Caco-2 (cell line): ENCODE measurements at regions not wholly inside any gene's neighbourhood (a gene's known extent, or its start where the extent isn't known, plus 50 kb on each side); places are given as distances from the start of the nearest gene placed in this dataset.

ENCODE experiments used
- BruUV-seq: library from RNA; stranded (reverse); fragments of 400-500 nt; replicated peaks from 2 replicates; lab custom pipeline; 2021; lab: Mats Ljungman, UMichigan
- CTCF ChIA-PET: fragments of 300-600 bp; sonication (Branson Sonifier 250); formaldehyde crosslinking; loops from one replicate; lab custom pipeline; 2022; ENCODE audit warnings: antibody characterized with exemption; lab: Charles Lee
- POLR2A ChIA-PET: fragments of 300-600 bp; sonication (Branson Sonifier 250); formaldehyde crosslinking; loops from one replicate; lab custom pipeline; 2022; ENCODE audit warnings: antibody characterized with exemption; lab: Charles Lee
- DNase-seq, 2 experiments: peaks; one replicate each; pipeline versions ENCODE4 v3.0.0 to v3.0.0-alpha.2; 2020 to 2022
- H3K27me3 ChIP-seq: replicated peaks from 2 replicates; pipeline ENCODE4 v1.6.0; 2011; ENCODE audit warnings: low read length; ENCODE audit not compliant: control insufficient read depth, insufficient read depth
- H3K36me3 ChIP-seq: 2 replicates; pipeline ENCODE4 v1.5.1; 2011; ENCODE audit warnings: low read length; ENCODE audit not compliant: control insufficient read depth, insufficient read depth
- H3K4me1 ChIP-seq: fragments of 250-450 bp; sonication (Bioruptor Pico); 2 replicates; pipeline ENCODE4 v1.5.1; 2020; ENCODE audit warnings: mild to moderate bottlenecking
- H3K4me3 ChIP-seq: 2 replicates; pipeline ENCODE4 v1.5.1; 2011; ENCODE audit warnings: low read depth, mild to moderate bottlenecking, control low read depth, low read length
- H3K9me3 ChIP-seq: fragments of 250-450 bp; sonication (Bioruptor Pico); 2 replicates; pipeline ENCODE4 v1.5.1; 2020; ENCODE audit warnings: mild to moderate bottlenecking, moderate library complexity
- H3K27ac Mint-ChIP-seq: one replicate; pipeline ENCODE4 v1.8.0; 2022; ENCODE audit warnings: mixed read lengths; ENCODE audit not compliant: unreplicated experiment
- H3K27me3 Mint-ChIP-seq: one replicate; pipeline ENCODE4 v1.8.0; 2022; ENCODE audit warnings: mixed read lengths; ENCODE audit not compliant: insufficient read depth, unreplicated experiment
- H3K36me3 Mint-ChIP-seq: one replicate; pipeline ENCODE4 v1.8.0; 2022; ENCODE audit warnings: mild to moderate bottlenecking, mixed read lengths; ENCODE audit not compliant: insufficient read depth, unreplicated experiment
- H3K4me1 Mint-ChIP-seq: one replicate; pipeline ENCODE4 v1.8.0; 2022; ENCODE audit warnings: low read depth, mixed read lengths; ENCODE audit not compliant: unreplicated experiment
- H3K4me3 Mint-ChIP-seq: one replicate; pipeline ENCODE4 v1.8.0; 2022; ENCODE audit warnings: mild to moderate bottlenecking, moderate library complexity, mixed read lengths; ENCODE audit not compliant: unreplicated experiment
- H3K9me3 Mint-ChIP-seq: one replicate; pipeline ENCODE4 v1.8.0; 2022; ENCODE audit warnings: mixed read lengths; ENCODE audit not compliant: unreplicated experiment
- intact Hi-C: fragments of 100-400 bp; cut with micrococcal nuclease; formaldehyde crosslinking; loops from one replicate; pipeline ENCODE4 v1.10.0; 2022; ENCODE audit not compliant: unreplicated experiment
- TF ChIP-seq, protein P1 (sequence below), 2 experiments: fragments of 200-600 bp in 1 of 2; IDR thresholded peaks; 1 replicate in 1 of 2; 2 replicates in 1 of 2; pipeline versions ENCODE4 v1.5.1 to v1.8.0; 2011 to 2022; ENCODE audit warnings: antibody characterized with exemption in 1 of 2, control low read depth in 1 of 2, inconsistent platforms in 1 of 2, low read depth in 1 of 2, low read length in 1 of 2, mild to moderate bottlenecking in 1 of 2, moderate library complexity in 1 of 2; ENCODE audit not compliant: insufficient read depth in 1 of 2, severe bottlenecking in 1 of 2, unreplicated experiment in 1 of 2

DNA sequence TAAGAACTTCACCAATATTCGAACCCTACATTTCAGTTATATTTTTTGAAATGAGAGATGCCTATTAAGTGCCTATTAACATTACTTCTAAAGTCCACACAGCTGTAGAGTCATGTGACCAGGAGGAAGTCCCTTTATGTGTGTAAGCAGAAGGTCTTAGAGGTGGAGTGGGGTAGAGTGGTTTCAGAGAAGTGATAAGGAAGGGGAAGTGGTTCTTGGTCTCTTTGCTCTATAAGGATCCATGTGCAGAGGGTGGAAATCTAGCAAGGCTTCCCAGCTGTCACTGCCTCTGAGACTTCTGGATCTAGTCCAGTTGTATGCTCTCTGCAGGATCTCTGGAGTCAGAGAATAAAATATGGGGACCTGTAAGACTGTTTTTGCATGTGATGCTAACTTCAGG lies 673.9 kb downstream of the FLRT2 start:
- no peaks in the 10 kb centered on the region for H3K27me3 Mint-ChIP-seq
- intact Hi-C loops = no loop called here
- no peaks in the 10 kb centered on the region for H3K9me3 Mint-ChIP-seq
- BruUV-seq = no TSS peak
- no peaks in the 10 kb centered on the region for H3K9me3 ChIP-seq
- H3K36me3 Mint-ChIP-seq = no peaks in the 10 kb centered on the region
- H3K4me3 ChIP-seq = no peak overlapping the region
- H3K4me1 ChIP-seq = no peaks in the 10 kb centered on the region
- H3K27ac Mint-ChIP-seq = no peak overlapping the region
- H3K36me3 ChIP-seq = no peaks in the 10 kb centered on the region
- no peaks in the 10 kb centered on the region for H3K4me1 Mint-ChIP-seq
- TF ChIP-seq, protein P1, sequence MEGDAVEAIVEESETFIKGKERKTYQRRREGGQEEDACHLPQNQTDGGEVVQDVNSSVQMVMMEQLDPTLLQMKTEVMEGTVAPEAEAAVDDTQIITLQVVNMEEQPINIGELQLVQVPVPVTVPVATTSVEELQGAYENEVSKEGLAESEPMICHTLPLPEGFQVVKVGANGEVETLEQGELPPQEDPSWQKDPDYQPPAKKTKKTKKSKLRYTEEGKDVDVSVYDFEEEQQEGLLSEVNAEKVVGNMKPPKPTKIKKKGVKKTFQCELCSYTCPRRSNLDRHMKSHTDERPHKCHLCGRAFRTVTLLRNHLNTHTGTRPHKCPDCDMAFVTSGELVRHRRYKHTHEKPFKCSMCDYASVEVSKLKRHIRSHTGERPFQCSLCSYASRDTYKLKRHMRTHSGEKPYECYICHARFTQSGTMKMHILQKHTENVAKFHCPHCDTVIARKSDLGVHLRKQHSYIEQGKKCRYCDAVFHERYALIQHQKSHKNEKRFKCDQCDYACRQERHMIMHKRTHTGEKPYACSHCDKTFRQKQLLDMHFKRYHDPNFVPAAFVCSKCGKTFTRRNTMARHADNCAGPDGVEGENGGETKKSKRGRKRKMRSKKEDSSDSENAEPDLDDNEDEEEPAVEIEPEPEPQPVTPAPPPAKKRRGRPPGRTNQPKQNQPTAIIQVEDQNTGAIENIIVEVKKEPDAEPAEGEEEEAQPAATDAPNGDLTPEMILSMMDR (IDR thresholded peaks at IDR 0.05; ENCODE audit: insufficient read depth in 1 of 2, low read depth in 1 of 2, low read length in 1 of 2, severe bottlenecking in 1 of 2, unreplicated experiment in 1 of 2) = no peak
- ChIA-PET POLR2A (no interaction called here), CTCF (no interaction called here)
- no peak for DNase-seq
- no peaks in the 10 kb centered on the region for H3K27me3 ChIP-seq
- no peak overlapping the region for H3K4me3 Mint-ChIP-seq

DNA sequence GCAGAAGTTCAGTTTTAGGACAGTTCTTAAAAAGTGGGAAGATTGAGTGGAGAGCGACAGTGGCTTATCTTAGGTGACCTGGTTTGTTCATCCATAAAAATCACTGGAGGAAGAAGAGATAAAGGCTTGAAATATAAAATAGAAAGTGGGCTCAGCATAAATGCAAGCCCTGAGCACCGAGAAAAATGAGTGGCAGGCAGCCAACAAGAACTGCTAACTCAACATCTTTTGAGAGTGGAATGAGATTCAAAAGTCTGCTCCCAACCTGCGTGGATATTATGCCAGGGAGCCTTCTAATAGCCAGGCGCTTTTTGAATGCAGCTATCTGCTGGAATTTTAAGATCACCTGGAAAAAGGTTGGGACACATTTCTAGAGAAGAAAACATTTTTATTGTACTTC lies 666.5 kb downstream of the FLRT2 start:
- intact Hi-C loops = no loop called here

DNA sequence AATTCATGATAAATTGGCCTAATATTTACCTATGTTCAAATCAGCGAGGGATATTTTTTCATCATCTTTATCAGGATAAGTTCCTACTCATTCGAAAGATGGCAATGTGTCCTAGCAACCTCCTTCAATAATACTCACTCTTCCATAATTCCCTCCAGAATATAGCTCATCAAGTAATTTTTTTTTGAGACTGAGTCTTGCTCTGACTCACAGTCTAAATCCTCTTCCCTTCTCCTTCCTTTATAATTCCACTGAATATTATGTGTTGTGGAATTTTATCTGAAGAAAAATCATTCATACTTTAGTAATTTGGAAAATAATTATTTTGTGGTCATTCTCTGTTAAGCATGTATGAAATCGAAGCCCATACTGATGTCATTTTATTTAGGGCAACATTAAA lies 663.8 kb downstream of the FLRT2 start:
- H3K4me3 ChIP-seq = no peak overlapping the region
- Mint-ChIP-seq H3K27me3 (no peaks in the 10 kb centered on the region), H3K27ac (no peak overlapping the region), H3K4me3 (no peak overlapping the region), H3K4me1 (no peaks in the 10 kb centered on the region), H3K9me3 (no peaks in the 10 kb centered on the region), H3K36me3 (no peaks in the 10 kb centered on the region)
- TF ChIP-seq, protein P1 (IDR thresholded peaks at IDR 0.05; ENCODE audit: insufficient read depth in 1 of 2, low read depth in 1 of 2, low read length in 1 of 2, severe bottlenecking in 1 of 2, unreplicated experiment in 1 of 2) = no peak
- no peaks in the 10 kb centered on the region for H3K4me1 ChIP-seq
- ChIA-PET POLR2A (no interaction called here), CTCF (no interaction called here)
- DNase-seq = no peak
- H3K27me3 ChIP-seq = no peaks in the 10 kb centered on the region
- intact Hi-C loops = no loop called here
- H3K9me3 ChIP-seq = no peaks in the 10 kb centered on the region
- no TSS peak for BruUV-seq
- no peaks in the 10 kb centered on the region for H3K36me3 ChIP-seq

More for the DNA sequence above, 666.5 kb downstream of the FLRT2 start:
- ChIA-PET POLR2A (no interaction called here), CTCF (no interaction called here)
- no peaks in the 10 kb centered on the region for H3K27me3 ChIP-seq
- Mint-ChIP-seq H3K27me3 (no peaks in the 10 kb centered on the region), H3K36me3 (no peaks in the 10 kb centered on the region), H3K4me3 (no peak overlapping the region), H3K27ac (no peak overlapping the region), H3K9me3 (no peaks in the 10 kb centered on the region), H3K4me1 (no peaks in the 10 kb centered on the region)
- no peak for DNase-seq
- H3K36me3 ChIP-seq = no peaks in the 10 kb centered on the region
- H3K9me3 ChIP-seq = no peaks in the 10 kb centered on the region
- no peaks in the 10 kb centered on the region for H3K4me1 ChIP-seq
- BruUV-seq = no TSS peak
- TF ChIP-seq, protein P1 (IDR thresholded peaks at IDR 0.05; ENCODE audit: insufficient read depth in 1 of 2, low read depth in 1 of 2, low read length in 1 of 2, severe bottlenecking in 1 of 2, unreplicated experiment in 1 of 2) = no peak
- H3K4me3 ChIP-seq = no peak overlapping the region
